NB4 (cell line): ENCODE measurements at regions not wholly inside any gene's neighbourhood (a gene's known extent, or its start where the extent isn't known, plus 50 kb on each side); places are given as distances from the start of the nearest gene placed in this dataset.

Experiments used
- DNase-seq: peaks from one replicate; pipeline ENCODE4 v3.0.0; 2010; ENCODE audit warnings: low read depth
- H3K4me3 ChIP-seq: one replicate; pipeline ENCODE4 v1.5.1; 2011; ENCODE audit warnings: mild to moderate bottlenecking, low read depth, low read length, moderate library complexity
- CTCF ChIP-seq: IDR thresholded peaks from one replicate; pipeline ENCODE4 v1.5.1; 2012; ENCODE audit warnings: low read depth, low read length
- MAX ChIP-seq: IDR thresholded peaks from 2 replicates; pipeline ENCODE4 v1.6.1; 2011; ENCODE audit warnings: low read depth, low read length
- MYC ChIP-seq: IDR thresholded peaks from 2 replicates; pipeline ENCODE4 v1.6.1; 2011; ENCODE audit warnings: low read depth, low read length
- POLR2A ChIP-seq: IDR thresholded peaks from 2 replicates; pipeline ENCODE4 v1.6.1; 2011; ENCODE audit warnings: mild to moderate bottlenecking; ENCODE audit not compliant: insufficient read length; ENCODE audit errors: extremely low read depth

- DNase-seq: no peak
- no peak overlapping the region for H3K4me3 ChIP-seq
- TF ChIP-seq POLR2A: no peak
- no peak for TF ChIP-seq MAX
- TF ChIP-seq CTCF: no peak
- TF ChIP-seq MYC: no peak
These were observed 86.6 kb upstream of the NR4A3 start for GRCh38 chr9:99735041-99735440.

GRCh38 chr9:99736291-99736690 lies 85.4 kb upstream of the NR4A3 start:
- no peak overlapping the region for H3K4me3 ChIP-seq
- no peak for DNase-seq
- no peak for TF ChIP-seq POLR2A
- no peak for TF ChIP-seq MAX
- no peak for TF ChIP-seq CTCF
- no peak for TF ChIP-seq MYC

DNA sequence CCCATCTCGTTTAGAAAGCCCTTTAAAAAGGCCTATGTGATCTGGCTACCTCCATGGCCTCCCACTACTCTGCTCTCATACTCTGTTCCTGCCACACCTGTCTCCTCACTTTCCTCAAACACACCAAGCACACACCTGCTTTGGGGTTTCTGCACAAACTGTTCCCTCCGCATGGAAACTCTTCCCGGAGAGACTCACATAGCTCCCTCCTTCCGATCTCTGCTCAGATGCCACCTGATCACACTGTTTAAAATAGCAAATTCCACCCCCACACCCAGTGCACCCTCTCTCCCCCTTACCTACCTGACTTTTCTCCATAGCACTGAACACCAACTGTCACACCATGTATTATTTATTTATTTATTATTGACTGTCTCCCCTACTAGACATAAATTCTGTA lies 84.0 kb upstream of the NR4A3 start:
- no peak for TF ChIP-seq MAX
- no peak for TF ChIP-seq CTCF
- TF ChIP-seq MYC: no peak
- TF ChIP-seq POLR2A: no peak
- no peak overlapping the region for H3K4me3 ChIP-seq
- no peak for DNase-seq

- no peak for DNase-seq
- H3K4me3 ChIP-seq: no peak overlapping the region
- no peak for TF ChIP-seq POLR2A
These were observed 78.7 kb upstream of the NR4A3 start for GRCh38 chr9:99743006-99743405.

- H3K4me3 ChIP-seq: no peak overlapping the region
- TF ChIP-seq POLR2A (no peak), MAX (no peak), MYC (no peak), CTCF (no peak)
- DNase-seq: no peak
These were observed 78.2 kb upstream of the NR4A3 start for GRCh38 chr9:99743455-99743854.

GRCh38 chr9:99744132-99744531 lies 77.6 kb upstream of the NR4A3 start:
- DNase-seq: no peak
- TF ChIP-seq MYC: no peak
- TF ChIP-seq CTCF: no peak
- no peak for TF ChIP-seq POLR2A
- no peak for TF ChIP-seq MAX

More at GRCh38 chr9:99744132-99744531, 77.6 kb upstream of the NR4A3 start:
- H3K4me3 ChIP-seq: no peak overlapping the region
